ENCODE measurements at regions not wholly inside any gene's neighbourhood (a gene's known extent, or its start where the extent isn't known, plus 50 kb on each side); places are given as distances from the start of the nearest gene placed in this dataset.

GRCh38 chr9:107870927-107871680, 381.5 kb upstream of the KLF4 start:
- no peaks in the 10 kb centered on the region for H3K4me1 ChIP-seq (ENCODE audit: control insufficient read depth, insufficient read depth, low read length)
- ChIA-PET CTCF (no interaction called here), POLR2A (no interaction called here)
- no peaks in the 10 kb centered on the region for H3K9me3 ChIP-seq (ENCODE audit: control insufficient read depth, insufficient read depth, low read depth, low read length)
- H3K4me3 ChIP-seq (ENCODE audit: low read depth, low read length) = no peak overlapping the region
- TF ChIP-seq KLF1 (tag by site-specific recombination; IDR thresholded peaks at IDR 0.05) = no peak
- no peak for TF ChIP-seq ZNF155 (tag by site-specific recombination; IDR thresholded peaks at IDR 0.05)
- no peak for TF ChIP-seq REST (tag by site-specific recombination; IDR thresholded peaks at IDR 0.05)
- no peak for TF ChIP-seq ZBTB6 (tag by site-specific recombination; IDR thresholded peaks at IDR 0.05)
- TF ChIP-seq PRDM1 (tag by site-specific recombination; IDR thresholded peaks at IDR 0.05) = peak; percentile 55; the same call in 1 of the 2 replicates
- no peak for TF ChIP-seq ZBTB1 (tag by site-specific recombination; IDR thresholded peaks at IDR 0.05)
- no peaks in the 10 kb centered on the region for H3K36me3 ChIP-seq (ENCODE audit: control insufficient read depth in 2 of 2, insufficient read depth in 1 of 2, low read length in 2 of 2)
- no peak overlapping the region for H3K27ac ChIP-seq (ENCODE audit: extremely low read depth, low read depth, low read length)

- CTCF ChIA-PET = no interaction called here
- TF ChIP-seq ZNF133 (tag by site-specific recombination; IDR thresholded peaks at IDR 0.05) (no peak), ZNF394 (tag by site-specific recombination; IDR thresholded peaks at IDR 0.05; ENCODE audit: borderline replicate concordance) (no peak), PRDM1 (tag by site-specific recombination; IDR thresholded peaks at IDR 0.05) (no peak), ZBTB7A (tag by site-specific recombination; IDR thresholded peaks at IDR 0.05; ENCODE audit: low read depth) (no peak), ZNF239 (tag by site-specific recombination; IDR thresholded peaks at IDR 0.05) (no peak), ZNF214 (tag by site-specific recombination; IDR thresholded peaks at IDR 0.05; ENCODE audit: borderline replicate concordance) (no peak), ELK4 (IDR thresholded peaks at IDR 0.05; ENCODE audit: borderline replicate concordance, low read depth, low read length) (no peak), ZNF366 (tag by site-specific recombination; conservative IDR thresholded peaks at IDR 0.05) (no peak), HOXC10 (CRISPR knock-in tag; IDR thresholded peaks at IDR 0.05) (no peak), ZBTB10 (tag by site-specific recombination; IDR thresholded peaks at IDR 0.05) (no peak)
- TF ChIP-seq, protein P1, sequence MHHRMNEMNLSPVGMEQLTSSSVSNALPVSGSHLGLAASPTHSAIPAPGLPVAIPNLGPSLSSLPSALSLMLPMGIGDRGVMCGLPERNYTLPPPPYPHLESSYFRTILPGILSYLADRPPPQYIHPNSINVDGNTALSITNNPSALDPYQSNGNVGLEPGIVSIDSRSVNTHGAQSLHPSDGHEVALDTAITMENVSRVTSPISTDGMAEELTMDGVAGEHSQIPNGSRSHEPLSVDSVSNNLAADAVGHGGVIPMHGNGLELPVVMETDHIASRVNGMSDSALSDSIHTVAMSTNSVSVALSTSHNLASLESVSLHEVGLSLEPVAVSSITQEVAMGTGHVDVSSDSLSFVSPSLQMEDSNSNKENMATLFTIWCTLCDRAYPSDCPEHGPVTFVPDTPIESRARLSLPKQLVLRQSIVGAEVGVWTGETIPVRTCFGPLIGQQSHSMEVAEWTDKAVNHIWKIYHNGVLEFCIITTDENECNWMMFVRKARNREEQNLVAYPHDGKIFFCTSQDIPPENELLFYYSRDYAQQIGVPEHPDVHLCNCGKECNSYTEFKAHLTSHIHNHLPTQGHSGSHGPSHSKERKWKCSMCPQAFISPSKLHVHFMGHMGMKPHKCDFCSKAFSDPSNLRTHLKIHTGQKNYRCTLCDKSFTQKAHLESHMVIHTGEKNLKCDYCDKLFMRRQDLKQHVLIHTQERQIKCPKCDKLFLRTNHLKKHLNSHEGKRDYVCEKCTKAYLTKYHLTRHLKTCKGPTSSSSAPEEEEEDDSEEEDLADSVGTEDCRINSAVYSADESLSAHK (tag by site-specific recombination; IDR thresholded peaks at IDR 0.05) = no peak
- Histone ChIP-seq H3K9me3 (ENCODE audit: control insufficient read depth, insufficient read depth, low read depth, low read length) (no peaks in the 10 kb centered on the region), H3K4me1 (ENCODE audit: control insufficient read depth, insufficient read depth, low read length) (no peaks in the 10 kb centered on the region), H3K36me3 (ENCODE audit: control insufficient read depth in 2 of 2, insufficient read depth in 1 of 2, low read length in 2 of 2) (no peaks in the 10 kb centered on the region), H3K27ac (ENCODE audit: extremely low read depth, low read depth, low read length) (no peak overlapping the region), H3K4me3 (ENCODE audit: low read depth, low read length) (no peak overlapping the region)
- POLR2A ChIA-PET = no interaction called here
Measured at GRCh38 chr9:107870221-107870620, 380.7 kb upstream of the KLF4 start.
